Calu3 (cell line): ENCODE measurements at regions not wholly inside any gene's neighbourhood (a gene's known extent, or its start where the extent isn't known, plus 50 kb on each side); places are given as distances from the start of the nearest gene placed in this dataset.
"Not testable (repeated sequence)": the region's sequence is repeated elsewhere in the genome, so short reads cannot be mapped to it uniquely, and the experiment has no call there.

Experiments used
- BruUV-seq: library from RNA; stranded (reverse); fragments of 400-500 nt; replicated peaks from 2 replicates; lab custom pipeline; 2021; lab: Mats Ljungman, UMichigan
- CTCF ChIA-PET: fragments of 300-600 bp; sonication (Branson Sonifier 250); formaldehyde crosslinking; loops from one replicate; lab custom pipeline; 2022; ENCODE audit warnings: antibody characterized with exemption; lab: Charles Lee
- DNase-seq: peaks from one replicate; pipeline ENCODE4 v3.0.0; 2022
- H3K27ac Mint-ChIP-seq: one replicate; pipeline ENCODE4 v1.8.0; 2022; ENCODE audit warnings: mixed read lengths; ENCODE audit not compliant: unreplicated experiment
- H3K27me3 Mint-ChIP-seq: one replicate; pipeline ENCODE4 v1.8.0; 2022; ENCODE audit warnings: mixed read lengths; ENCODE audit not compliant: unreplicated experiment
- H3K36me3 Mint-ChIP-seq: one replicate; pipeline ENCODE4 v1.8.0; 2022; ENCODE audit warnings: mild to moderate bottlenecking, moderate library complexity, mixed read lengths; ENCODE audit not compliant: insufficient read depth, unreplicated experiment
- H3K4me1 Mint-ChIP-seq: one replicate; pipeline ENCODE4 v1.8.0; 2022; ENCODE audit warnings: mild to moderate bottlenecking, low read depth, mixed read lengths; ENCODE audit not compliant: unreplicated experiment
- H3K4me3 Mint-ChIP-seq: one replicate; pipeline ENCODE4 v1.8.0; 2022; ENCODE audit warnings: mild to moderate bottlenecking, low read depth, moderate library complexity, mixed read lengths; ENCODE audit not compliant: unreplicated experiment
- H3K9me3 Mint-ChIP-seq: one replicate; pipeline ENCODE4 v1.8.0; 2022; ENCODE audit warnings: low read depth, mixed read lengths; ENCODE audit not compliant: unreplicated experiment
- CTCF ChIP-seq: fragments of 200-600 bp; IDR thresholded peaks from one replicate; pipeline ENCODE4 v1.8.0; 2022; ENCODE audit warnings: antibody characterized with exemption; ENCODE audit not compliant: unreplicated experiment
- intact Hi-C: fragments of 100-400 bp; cut with micrococcal nuclease; formaldehyde crosslinking; loops from one replicate; pipeline ENCODE4 v1.10.0; 2022; ENCODE audit not compliant: unreplicated experiment

GRCh38 chr14:43522191-43522590 is 984.9 kb downstream of the FSCB start:
- BruUV-seq = no TSS peak
- CTCF ChIA-PET = no interaction called here
- no peak for TF ChIP-seq CTCF
- Mint-ChIP-seq H3K36me3 (no peaks in the 10 kb centered on the region), H3K4me3 (no peak overlapping the region), H3K4me1 (no peaks in the 10 kb centered on the region), H3K27ac (no peak overlapping the region), H3K9me3 (peaks cover 9% of the 10 kb centered on the region), H3K27me3 (no peaks in the 10 kb centered on the region)
- intact Hi-C loops = no loop called here
- DNase-seq = no peak

GRCh38 chr14:43503508-43503907 is 1003.6 kb downstream of the FSCB start:
- Mint-ChIP-seq H3K4me1 (no peaks in the 10 kb centered on the region), H3K9me3 (peaks cover 1% of the 10 kb centered on the region), H3K27ac (no peak overlapping the region), H3K36me3 (no peaks in the 10 kb centered on the region), H3K4me3 (no peak overlapping the region), H3K27me3 (no peaks in the 10 kb centered on the region)
- CTCF ChIA-PET = no interaction called here
- intact Hi-C loops = no loop called here
- no peak for DNase-seq
- no peak for TF ChIP-seq CTCF
- BruUV-seq = no TSS peak

DNA sequence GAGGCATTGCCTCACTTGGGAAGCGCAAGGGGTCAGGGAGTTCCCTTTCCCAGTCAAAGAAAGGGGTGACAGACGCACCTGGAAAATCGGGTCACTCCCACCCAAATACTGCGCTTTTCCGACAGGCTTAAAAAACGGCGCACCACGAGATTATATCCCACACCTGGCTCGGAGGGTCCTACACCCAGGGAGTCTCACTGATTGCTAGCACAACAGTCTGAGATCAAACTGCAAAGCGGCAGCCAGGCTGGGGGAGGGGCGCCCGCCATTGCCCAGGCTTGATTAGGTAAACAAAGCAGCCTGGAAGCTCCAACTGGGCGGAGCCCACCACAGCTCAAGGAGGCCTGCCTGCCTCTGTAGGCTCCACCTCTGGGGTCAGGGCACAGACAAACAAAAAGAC is 1014.7 kb downstream of the FSCB start:
- H3K4me3 Mint-ChIP-seq, H3K27me3 Mint-ChIP-seq, BruUV-seq, CTCF ChIA-PET, H3K9me3 Mint-ChIP-seq, H3K36me3 Mint-ChIP-seq, H3K27ac Mint-ChIP-seq, H3K4me1 Mint-ChIP-seq, intact Hi-C loops, DNase-seq: not testable (repeated sequence)

DNA sequence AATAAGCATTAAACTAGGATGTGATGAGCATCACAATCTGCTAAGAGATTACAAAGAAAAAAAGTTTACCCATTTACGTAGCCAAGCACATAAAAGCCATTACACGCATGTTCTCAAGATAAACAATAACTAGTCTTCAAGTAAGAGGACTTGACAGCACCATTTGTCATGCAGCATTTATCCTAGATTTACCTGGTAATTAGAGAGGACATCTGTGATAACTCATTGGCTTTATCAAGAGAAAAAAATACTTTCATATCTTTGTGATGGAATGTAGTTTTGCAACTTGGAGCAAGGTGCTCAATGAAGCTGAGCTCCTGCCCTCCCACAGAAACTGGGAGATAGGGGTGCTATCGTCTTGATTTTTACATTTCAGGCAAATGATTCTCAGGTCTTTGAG is 1023.7 kb downstream of the FSCB start:
- Mint-ChIP-seq H3K27ac (no peak overlapping the region), H3K4me1 (no peaks in the 10 kb centered on the region), H3K9me3 (peaks cover 4% of the 10 kb centered on the region), H3K36me3 (no peaks in the 10 kb centered on the region), H3K4me3 (no peak overlapping the region), H3K27me3 (no peaks in the 10 kb centered on the region)
- intact Hi-C loops = no loop called here
- CTCF ChIA-PET = no interaction called here
- no peak for TF ChIP-seq CTCF
- no TSS peak for BruUV-seq
- DNase-seq = no peak

- DNase-seq = no peak
- Mint-ChIP-seq H3K9me3 (peaks cover 7% of the 10 kb centered on the region), H3K4me1 (no peaks in the 10 kb centered on the region), H3K27ac (no peak overlapping the region), H3K27me3 (no peaks in the 10 kb centered on the region), H3K4me3 (no peak overlapping the region), H3K36me3 (no peaks in the 10 kb centered on the region)
- CTCF ChIA-PET = no interaction called here
- intact Hi-C loops = no loop called here
- no TSS peak for BruUV-seq
- no peak for TF ChIP-seq CTCF
Observed at GRCh38 chr14:43481864-43482263, 1025.2 kb downstream of the FSCB start.
